HT-29 (cell line): ENCODE measurements at regions not wholly inside any gene's neighbourhood (a gene's known extent, or its start where the extent isn't known, plus 50 kb on each side); places are given as distances from the start of the nearest gene placed in this dataset.
"Not testable (repeated sequence)": the region's sequence is repeated elsewhere in the genome, so short reads cannot be mapped to it uniquely, and the experiment has no call there.

Experiments used
- DNase-seq: peaks from one replicate; pipeline ENCODE4 v3.0.0-alpha.2; 2015; ENCODE audit warnings: low spot score

DNA sequence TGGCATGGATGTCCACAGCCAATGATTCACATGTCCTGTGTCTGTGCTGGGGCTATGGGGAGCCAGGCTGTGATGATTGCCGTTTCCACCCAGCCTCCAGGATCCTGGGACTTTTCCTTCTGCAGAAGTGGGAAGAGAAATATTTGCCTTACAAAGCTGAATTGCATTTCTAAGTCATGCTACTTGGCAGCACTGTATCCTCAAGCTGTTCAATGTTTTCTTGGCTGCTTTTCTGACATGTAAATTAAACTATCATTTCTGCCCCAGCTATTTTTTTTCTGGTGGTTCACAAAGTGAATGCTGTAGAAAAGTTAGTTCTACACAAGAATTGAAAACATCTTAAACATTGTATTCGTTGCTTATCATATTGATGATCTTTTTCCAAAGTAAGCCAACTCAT lies 51.9 kb upstream of the TCERG1L start:
- no peak for DNase-seq

DNA sequence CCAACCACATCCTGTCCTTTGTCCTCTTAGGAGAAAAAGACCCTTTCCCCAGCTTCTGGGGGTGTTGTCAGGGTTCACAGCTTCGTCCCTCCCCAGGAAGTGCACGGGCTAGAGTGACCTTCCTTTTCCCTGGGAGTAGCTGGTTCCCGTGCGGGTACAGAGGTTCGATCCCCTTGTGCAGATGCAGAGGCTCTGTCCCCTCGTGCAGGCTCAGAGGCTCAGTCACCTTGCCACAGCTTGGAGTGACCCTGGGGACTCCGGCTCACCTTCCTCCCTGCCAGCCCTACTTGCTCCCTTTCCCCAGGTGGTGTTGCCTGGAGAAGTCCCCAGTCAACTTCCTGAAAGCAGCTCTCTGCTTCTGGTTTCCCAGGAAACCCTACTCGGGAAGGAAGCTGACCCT lies 60.0 kb upstream of the TCERG1L start:
- no peak for DNase-seq

DNA sequence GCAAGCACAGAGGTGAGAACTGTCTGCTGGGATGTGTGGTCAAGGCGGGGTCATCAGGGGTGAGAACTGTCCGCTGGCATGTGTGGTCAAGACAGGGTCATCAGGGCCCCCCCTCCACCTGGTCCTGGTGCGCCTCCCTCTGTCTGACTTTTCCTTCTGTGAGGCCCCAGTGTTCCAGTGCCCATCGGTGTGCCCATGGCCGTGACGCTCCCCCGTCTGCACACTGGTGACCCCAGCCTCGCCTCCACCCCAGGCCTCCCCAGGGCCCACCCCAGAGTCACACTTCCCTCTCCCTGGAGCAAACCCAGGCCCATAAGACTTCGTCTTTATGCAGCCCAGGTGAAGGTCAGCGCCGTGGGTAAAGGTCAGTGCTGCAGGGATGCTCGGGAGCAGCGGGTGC lies 70.1 kb upstream of the TCERG1L start:
- DNase-seq, result no peak

DNA sequence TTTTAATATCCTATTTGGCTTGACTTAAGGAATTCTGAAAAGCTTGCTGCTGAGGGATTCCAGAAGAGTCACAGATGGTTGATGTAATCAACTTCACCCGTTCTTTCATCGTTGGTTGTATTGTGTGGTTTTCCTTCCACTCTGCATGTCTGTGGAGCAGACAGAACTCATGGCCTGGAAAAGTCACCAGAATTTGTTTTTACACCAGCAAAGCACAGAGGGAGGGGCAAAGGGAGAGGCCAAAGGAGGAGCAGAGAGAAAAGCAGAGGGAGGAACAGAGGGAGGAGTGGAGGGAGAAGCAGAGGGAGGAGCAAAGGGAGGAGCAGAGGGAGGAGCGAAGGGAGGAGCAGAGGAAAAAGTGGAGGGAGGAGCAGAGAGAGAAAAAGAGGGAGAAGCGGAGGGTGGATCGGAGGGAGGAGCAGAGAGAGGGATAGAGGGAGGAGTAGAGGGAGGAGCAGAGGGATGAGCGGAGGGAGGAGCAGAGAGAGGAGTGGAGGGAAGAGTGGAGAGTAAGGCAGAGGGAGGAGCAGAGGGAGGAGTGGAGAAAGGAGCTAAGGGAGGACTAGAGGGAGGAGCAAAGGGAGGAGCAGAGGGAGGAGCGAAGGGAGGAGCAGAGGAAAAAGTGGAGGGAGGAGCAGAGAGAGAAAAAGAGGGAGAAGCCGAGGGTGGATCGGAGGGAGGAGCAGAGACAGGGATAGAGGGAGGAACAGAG lies 73.8 kb upstream of the TCERG1L start:
- DNase-seq, result not testable (repeated sequence)

DNA sequence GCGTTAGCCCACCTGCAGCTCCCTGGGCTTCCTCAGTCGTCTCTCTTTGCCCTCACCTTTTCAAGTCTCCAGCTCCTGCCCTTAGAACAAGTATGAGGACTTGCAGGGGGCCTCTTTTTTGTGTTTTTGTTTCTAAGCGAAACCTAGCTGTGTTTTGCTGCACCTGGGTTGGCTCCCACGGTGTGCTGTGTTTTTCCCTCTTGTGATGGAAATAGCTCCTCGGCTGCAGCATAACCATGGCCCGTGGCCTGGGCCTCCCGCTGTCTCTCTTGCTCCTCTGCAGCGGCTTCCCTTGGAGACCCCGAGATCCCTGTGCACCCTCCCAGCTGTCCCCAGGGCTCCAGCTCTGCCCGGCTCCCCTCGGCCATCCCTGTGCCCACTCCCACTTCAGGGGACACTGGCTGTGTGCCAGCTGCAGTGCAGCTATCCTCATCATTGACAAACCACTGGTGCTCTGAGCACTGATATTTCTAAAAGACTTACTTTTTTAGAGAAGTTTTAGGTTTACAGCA lies 75.6 kb upstream of the TCERG1L start:
- no peak for DNase-seq

DNA sequence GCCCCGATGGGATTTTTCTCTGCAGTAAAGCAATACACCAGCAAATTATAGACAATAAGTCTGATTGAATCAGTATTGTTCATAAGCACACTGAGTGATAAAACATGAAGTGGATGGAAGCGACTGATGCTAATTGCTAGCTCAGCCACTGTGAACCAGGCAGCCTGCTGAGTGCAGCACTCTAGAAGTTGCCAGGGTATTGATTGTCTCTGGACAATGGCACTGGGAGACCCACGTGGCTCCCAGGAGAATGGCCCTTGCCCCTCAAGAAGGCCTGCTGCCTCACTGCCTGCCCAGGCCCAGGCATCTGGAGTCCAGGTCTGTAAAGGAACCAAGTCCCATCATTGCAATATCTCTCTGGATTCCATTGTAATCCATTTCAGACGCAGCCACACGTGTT lies 80.4 kb upstream of the TCERG1L start:
- DNase-seq, result no peak

DNA sequence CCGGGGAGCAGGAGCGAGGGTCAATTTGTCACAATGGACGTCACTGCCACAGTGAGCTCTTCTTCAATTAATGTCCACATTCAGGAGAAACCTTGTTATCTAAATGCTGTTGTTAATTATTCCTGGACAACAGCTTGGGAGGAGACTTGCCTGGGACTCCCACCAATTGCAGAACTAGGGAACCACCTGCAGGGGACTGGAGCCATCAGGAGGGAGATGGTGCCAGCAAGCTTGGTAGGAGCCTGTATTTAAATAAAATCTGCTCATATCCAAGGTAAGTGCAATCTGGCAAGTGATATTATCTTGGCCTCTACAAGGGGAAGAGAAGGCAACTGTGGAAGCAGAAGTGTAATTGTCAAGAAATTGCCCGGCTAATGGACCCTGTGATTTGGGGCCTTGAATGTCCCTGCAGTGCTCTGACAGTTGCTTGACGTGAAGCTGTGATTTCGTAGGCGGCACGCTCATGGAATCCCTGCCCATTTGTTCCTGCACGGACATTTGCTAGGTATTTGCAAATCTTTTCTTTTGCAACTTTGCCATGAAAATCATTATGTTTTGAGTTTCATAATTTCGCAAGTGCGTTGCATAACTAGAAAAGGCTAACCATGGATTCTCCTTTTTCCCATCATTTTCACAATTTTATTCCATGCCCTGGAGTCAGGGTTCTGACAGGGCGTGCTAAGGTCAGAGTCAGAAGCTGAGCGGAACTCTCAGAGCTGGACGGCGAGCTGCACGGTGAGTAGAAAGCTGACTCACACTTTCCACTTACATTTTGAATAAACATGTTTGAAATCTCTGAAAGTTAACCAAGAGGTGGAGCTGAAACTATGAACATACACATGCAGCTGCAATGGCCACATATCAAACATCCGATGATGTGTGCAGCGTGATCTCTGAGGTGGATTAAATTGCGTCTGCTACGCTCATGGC lies 84.9 kb upstream of the TCERG1L start:
- peak; percentile 6 for DNase-seq

DNA sequence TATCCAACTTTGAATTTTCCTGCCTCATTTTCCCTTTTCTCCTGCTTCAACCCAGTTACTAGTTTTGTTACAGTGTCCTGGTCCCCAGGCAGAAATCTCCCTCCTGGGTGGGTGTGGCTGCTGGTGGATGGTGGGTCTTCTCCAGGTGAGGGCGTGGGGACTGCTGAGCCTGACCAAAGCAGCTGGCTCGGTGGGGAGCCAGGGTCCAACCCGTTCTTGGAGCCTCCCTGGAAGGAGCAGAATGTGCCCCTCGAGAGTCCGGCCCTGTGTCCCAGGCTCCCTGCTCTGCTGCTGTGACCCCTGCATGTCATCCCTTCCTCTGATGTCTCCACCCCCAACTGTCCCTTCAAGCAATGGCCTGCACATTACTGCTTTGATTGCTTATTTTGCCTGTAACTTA lies 86.6 kb upstream of the TCERG1L start:
- no peak for DNase-seq

DNA sequence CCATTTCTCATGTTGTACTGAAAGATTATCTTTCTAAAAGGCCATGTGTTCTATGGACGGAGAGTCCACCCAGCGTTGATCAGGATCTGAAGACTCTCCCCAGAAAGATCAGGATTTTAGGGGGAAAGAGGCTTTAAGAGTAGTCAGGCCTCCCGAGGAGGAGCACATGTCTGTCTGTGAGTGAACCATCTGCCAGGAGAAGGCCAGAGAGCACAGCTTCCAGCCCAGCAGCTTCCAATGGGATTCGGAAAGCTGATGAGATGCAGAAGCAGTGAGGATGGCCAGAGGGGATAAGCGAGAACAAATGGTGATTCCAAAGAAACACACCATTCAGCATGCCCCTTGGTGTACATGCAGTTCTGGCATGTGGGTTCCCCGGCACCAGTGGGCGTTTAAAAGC lies 88.5 kb upstream of the TCERG1L start:
- DNase-seq, result no peak

DNA sequence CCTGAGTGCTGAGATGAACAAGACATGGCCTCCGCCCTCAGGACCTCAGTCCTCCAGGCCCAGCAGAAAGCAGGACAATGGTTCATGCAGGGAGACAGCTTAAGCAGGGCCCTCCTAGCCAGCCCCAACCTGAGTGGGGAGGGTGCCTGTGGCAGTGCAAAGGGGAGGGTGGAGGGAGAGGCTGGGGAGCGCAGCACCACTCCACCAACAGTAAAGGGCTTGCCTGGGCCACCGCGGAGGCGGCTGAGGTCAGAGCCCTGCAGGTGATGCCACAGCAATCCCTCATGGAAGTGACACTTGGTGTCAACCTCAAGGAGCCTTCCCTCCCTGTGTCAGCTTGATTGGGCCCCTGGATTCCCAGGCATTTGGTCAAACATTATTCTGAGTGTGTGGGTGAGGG lies 89.0 kb upstream of the TCERG1L start:
- no peak for DNase-seq

DNA sequence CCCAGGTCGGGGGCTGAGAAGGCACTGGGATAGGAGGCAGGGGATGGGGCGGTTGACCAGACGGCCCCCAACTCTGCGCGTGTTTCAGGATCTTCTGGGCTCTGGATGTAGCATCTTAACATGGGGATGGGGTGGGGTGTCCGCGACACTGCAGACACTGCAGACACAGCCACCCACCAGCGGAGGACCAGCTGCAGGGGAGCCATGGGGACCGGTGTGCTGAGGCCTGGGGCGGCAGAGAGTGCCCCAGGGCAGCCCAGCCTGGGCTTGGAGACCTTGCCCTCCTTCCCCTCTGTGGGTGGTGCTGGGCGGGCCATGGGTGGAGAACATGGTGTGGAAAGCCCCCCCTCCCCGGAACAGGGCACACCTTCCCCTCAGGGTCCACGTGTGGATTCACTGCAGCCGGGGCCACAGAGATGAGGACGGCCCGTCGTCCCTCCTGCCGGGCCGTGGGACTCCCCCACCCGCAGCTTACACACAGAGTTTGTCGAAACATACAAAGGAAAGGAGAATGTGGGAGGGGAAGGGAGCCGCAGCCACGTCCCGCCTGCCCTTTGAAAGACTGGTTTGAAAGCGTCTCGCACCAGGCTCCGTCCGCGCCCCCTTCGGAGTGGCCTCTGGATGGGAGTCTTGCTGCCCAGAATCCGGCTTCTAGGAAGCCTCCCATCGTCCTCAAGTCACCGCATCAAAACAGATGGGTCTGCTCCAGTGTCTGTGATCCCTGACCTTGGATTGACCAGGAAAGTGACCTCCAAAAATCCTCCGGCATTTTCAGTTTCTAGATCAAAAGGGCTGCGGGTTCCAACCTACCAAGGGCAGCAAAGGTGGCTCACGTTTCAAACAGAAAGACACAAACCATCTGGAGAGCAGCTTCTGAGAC lies 91.5 kb upstream of the TCERG1L start:
- DNase-seq, result no peak

DNA sequence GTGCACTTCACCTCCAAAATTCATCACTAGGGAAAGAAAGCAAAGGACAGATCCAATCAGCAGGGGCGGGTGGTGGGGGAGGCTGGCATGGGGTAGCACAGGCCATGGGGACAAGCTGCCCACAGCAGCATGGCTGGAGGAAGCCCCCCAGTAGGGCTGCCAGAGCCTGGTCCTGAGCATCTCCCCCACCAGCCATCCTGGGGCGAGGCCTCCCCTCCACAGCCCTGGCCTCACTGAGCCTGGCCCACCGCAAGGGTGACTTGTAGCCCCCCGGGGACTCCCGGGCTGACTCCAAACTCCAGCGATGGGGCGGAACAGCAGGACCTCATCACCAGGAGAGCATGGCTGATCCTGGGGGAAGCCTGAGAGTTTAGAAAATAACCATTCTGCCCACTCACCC lies 92.4 kb upstream of the TCERG1L start:
- DNase-seq, result no peak

DNA sequence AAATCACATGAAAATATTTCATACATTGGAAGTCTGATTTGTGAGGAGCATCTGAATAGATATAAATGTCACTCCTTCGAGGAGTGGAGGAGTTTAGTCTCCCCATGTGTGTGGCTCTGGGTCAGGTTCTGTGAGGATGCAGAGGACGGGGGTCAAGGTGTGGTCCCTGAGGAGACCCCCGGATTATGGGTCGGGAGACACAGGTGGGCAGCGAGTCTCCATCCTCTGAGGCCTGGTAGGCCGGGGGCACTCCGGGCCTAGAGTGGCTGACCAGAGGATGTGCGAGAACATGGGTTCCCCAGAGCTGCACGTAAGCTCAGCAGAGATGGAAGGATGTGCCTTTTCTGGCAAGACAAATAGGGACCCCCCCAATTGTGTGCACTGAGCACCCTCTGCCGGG lies 93.4 kb upstream of the TCERG1L start:
- no peak for DNase-seq

DNA sequence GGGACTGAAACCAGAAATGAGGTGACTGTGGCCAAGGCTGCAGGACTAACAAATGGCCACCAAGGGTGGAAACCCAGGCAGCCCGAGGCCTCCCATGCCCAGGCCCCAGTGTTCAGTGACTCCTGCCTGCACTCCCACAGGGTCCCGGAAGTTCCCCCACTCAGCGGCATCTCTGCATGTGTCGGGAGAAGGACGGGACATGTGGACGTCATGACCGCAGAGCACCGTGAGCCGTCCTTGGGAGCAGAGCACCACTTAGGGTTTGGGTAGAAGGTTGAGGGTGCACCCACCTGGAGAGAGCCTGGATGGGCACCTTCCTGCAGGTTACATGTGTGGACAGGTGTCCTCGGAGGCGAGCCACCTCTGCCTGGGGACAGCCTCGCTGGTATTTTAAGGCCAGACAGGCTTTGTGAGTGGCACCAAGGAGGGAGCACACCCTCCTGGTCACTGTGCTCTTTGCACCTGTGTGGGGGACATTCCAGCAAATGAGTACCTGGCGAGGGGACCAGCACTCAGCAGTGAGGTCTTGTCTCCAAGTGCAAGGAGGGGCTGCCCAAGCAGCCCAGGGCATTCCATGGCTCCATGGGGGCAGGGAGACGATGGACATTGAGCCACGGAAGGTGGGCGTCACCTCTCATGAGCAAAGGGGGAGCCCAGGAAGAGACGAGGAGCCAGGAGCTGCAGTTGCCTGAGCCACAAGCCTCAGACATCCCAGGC lies 95.3 kb upstream of the TCERG1L start:
- DNase-seq, result no peak

DNA sequence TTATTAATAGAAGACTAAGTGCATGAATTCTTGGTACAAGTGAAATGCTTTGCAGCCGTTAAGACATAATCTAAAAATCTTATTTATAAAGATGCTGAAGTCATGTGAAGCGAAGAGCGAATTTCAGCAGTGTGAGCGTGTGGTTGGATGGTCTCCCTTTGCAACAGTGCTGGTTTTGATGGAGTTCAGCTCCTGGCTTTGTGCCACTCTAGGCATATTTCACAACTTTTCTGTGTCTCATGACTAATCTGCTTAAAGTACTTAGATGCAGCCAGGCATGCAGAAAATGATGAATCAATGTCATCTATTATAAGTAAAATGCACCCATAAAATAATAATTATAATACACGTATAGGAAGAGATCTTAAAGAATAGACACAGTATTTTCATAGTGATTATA lies 107.2 kb upstream of the TCERG1L start:
- no peak for DNase-seq

DNA sequence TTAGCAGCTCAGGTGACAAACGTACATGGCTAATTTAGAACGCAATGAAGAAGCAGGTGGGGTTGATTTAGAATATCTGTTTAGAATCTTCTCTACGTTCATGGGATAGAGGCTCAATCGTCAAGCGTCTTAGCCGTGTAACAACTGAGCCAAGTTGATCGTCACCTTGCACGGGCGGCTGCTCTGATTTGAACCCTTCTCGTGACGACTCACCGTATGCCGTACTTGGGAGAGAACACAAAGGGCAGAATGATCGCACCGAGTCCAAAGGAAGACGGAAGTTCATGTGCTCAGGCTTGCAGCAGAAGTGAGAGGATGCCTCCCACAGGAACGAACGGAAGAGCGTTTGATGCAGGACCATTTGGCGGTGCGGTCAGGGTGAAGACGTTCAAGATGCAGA lies 108.3 kb upstream of the TCERG1L start:
- no peak for DNase-seq

DNA sequence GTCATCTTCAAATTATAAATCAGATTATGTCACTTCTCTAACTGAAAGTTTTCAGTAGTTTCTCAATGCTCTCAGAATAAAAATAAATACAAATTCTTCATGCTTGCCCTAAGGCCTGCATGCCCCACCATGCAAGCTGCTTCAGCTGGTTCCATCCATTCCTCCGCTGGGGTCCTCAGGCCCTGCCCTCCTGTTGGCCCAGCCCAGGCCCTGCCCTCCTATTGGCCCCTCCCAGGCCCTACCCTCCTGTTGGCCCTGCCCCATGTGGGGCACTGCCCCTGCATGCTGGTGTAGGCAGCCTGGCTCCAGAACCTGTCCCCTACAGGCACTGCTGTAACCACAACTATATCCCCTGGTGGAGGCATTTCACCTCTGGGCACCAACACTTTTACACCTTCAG lies 109.3 kb upstream of the TCERG1L start:
- DNase-seq, result no peak

DNA sequence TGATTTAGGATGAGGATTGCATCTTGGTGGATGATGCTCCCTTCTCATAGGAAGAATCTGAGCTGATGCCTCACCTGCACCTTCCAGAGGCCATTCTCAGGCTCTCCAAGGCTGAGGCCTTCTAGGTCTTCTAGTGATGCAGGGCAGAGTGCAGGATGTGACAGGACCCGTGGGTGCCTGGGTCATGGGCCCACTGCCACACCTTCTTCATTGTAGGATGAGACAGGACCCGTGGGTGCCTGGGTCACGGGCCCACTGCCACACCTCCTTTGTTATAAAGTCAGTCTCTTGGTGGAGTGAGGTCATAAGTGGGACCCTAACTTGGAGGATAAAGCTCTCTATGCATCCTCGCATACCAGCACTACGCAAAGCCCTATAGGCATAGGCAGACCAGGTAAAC lies 109.9 kb upstream of the TCERG1L start:
- DNase-seq, result no peak

DNA sequence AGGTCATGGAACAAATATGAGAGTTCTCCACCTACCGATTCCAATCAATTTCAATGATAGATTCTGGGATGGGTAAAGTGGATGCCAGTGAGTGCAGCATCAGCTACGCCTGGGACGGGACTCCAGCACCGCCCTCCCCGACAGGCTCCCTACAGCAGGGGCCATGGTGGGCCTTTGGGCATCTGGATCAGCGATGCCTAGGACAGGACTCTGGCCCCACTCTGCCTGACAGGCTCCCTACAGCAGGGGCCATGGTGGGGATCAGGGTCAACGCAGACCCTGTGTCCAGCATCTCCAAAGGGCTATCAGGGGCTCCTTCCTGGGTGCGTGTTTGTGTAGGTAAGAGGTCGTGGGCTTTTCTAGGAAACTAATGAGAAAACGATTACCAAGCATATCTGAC lies 111.2 kb upstream of the TCERG1L start:
- no peak for DNase-seq

DNA sequence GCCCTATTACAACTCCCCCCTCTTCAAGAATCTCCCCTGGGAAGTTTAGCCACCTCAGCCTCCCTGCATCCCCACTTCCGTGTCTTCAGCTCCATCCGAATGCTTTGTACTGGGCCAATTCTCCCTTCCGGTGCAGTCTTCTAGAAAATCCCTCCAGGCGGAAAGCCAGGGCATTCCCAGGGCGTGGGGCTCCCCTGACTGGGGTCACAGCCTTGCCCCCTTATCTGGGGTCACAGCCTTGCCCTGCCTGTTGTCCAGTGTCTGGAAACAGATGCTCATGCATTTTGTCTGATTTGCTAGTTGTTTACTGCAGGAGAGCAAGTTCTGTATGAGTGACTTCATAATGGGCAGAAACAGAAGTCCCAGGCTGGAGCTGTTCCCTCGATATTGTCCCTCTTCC lies 112.5 kb upstream of the TCERG1L start:
- no peak for DNase-seq

DNA sequence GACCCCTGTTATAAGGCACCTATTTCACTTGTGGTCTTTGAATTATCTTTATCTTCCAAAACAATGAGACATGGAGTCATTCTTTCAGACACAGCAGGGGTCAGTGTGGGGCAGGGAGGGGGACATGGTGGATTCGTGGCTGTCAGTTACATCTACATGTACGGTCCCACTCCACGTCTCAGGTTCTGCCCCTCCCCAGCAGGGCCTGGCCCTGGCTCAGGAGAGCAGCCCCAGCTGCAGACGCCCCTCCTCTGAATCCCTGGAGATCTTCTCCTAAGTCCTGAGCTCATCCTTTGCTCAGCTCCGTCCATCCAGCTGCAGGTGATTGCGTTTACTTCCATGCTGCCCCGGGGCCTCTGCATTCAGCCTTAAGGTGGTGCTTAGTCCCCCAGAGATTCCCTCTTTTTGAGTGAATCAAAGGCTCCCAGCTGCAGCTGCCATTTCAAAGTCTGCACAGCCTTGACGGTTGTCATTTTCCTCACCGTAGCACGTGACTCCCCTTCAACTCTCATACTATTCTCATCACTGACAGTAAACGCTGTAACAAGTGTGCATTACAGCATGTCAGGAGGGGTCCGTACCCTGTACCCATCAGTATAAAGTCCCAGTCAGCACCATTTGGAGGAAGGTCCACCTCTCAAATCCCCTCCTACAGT lies 113.4 kb upstream of the TCERG1L start:
- DNase-seq, result no peak
